EH (cell line): ENCODE measurements at regions not wholly inside any gene's neighbourhood (a gene's known extent, or its start where the extent isn't known, plus 50 kb on each side); places are given as distances from the start of the nearest gene placed in this dataset.

ENCODE experiments used
- DNase-seq: peaks from one replicate; pipeline ENCODE4 v3.0.0-alpha.2; 2015; ENCODE audit warnings: low read depth

GRCh38 chr18:61756244-61756643 is 136.6 kb downstream of the RNF152 start:
- no peak for DNase-seq

DNA sequence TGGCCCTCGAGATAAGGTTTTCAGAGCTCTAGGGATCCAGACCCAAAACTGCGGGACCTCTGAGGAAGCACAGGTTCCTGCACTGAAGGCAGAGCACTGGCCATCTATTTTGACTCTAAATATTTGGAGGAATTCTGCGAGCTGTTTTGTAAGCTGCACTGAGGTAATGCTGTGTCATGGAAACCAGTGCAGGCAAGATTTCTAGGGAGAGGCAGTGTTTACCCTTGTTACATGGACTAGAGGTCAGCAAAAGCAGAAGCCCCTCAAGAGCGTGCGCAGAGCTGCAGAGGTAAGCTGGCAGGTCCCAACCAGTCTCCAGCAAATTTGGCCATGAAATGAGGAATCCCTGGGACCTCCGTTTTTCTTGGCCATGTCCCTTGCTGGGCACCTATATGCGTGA is 137.3 kb downstream of the RNF152 start:
- DNase-seq: no peak

DNA sequence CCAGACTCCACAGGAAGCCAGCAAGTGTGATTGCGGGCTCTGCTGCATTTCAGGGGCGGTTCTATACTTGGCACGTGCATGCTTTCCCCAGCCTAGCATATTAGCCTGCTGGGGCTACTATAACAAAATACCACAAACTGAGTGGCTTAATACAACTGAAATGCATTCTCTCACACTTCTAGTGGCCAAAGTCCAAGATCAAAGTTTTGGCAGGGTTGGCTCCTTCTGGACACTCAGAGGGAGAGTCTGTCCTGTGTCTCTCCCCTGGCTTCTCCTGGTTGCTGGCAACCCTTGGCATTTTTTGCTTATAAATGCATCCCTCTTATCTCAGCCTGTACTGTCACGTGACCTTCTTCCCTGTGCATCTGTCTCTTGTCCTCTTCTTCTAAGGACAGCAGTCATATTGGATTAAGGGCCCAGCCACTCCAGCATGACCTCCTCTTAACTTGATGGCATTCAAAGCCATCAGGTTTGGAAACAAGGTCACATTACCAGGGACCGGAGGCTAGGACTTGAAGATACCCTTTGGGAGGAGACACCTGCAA is 138.7 kb downstream of the RNF152 start:
- DNase-seq: no peak

DNA sequence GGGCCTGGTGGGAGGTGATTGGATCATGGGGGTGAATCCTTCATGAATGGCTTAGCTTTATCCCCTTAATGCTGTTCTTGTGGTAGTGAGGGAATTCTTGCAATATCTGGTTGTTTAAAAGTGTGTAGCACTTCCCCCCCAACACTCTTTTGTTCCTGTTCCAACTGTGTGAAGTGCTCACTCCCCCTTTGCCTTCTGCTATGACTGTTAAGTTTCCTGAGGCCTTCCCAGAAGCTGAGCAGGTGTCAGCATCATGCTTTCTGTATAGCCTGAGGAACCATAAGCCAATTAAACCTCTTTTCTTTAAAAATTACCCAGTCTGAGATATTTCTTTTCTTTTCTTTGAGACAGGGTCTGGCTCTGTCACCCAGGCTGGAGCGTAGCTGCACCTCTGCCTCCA is 139.4 kb downstream of the RNF152 start:
- no peak for DNase-seq

DNA sequence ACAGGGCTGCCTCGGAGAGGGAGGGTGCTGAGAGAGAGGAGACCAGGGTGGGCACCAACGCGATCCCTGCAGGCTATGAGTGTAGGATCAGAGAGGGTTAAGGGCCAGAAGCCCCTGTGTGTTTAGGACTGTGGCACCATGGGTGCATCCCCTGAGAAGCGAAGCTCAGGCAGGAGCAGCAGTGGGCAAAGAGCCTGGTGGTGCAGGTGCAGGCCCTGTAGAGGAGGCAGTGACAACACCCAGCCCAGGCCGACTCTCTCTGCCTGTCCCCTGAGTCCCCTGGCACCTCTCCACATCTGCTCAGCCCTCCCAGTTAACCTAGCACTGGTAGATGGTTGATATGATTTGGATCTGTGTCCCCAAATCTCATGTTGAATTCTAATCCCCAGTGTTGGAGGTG is 139.8 kb downstream of the RNF152 start:
- DNase-seq: no peak

- no peak for DNase-seq
Observed at GRCh38 chr18:61750840-61751668, 141.8 kb downstream of the RNF152 start.

DNA sequence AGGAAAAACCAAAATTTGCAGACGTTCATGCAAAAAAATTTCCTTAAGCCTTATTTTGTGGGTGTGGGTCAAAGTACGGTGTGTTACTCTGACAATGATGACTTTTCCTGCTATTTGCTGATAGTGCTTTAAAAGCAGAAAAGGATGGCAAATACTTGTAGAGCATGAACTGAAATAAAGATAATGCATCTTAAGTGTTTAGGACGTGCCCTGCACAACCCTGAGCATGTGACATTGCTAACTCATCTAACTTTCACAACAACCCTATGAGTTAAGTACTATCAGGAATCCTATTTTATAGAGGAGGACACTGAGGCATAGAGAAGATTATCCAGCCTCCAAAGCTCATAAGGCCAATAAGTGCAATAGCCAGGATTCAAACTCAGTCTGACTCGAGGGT is 143.3 kb downstream of the RNF152 start:
- DNase-seq: no peak

- DNase-seq: no peak
Observed at GRCh38 chr18:61749031-61749430, 143.8 kb downstream of the RNF152 start.

DNA sequence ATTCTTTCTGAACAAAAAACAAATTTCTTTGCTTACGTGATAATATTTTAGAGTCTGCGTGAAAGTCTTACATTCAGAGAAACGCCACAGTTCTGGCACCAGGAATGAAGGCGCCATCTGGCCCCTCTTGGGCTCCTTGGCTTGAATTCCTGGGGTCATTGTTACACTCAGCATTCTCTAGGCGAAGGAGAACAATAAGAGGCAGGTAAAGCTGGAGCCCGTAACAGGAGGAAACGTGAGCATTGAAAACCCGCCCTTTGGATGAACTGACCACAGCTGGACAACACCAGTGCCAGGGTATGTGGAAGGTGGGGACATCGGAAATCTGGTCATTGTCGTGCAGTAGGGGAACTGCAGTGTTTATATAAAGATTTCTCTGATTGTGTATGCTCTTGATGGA is 144.8 kb downstream of the RNF152 start:
- no peak for DNase-seq

DNA sequence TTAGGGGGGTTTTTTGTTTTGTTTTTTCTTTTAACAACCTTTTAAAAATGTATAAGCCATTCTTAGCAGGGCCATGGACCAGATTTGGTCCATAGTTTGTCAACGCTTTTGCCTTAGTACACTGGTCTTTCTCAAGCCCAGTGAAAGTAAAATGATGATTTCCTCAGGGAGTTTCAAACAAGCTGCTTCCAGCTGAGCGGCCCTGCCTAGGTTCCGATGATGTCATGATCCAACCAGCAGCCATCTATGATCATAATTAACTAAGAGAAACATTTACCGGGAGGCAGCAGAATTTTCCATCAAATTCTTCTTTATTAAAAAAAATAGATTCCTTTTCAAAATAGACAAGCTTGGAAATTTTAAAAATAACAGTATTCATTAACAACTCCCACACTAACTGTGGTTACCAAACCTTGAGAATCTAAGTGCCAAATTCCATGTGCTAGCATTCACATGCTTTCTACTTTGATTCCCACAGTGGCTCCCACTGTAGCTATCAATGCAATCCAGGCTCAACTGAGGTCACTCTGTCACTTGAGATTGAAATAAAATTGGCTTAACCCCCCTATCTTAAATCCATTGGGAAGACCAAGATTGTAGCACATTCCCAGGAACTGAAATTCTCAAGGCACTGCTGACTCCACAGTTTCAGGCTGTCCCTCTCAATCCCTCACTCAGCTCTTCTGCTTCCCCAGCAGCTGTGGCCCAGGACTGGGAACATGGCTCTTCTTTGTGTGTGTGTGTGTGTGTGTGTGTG is 148.9 kb downstream of the RNF152 start:
- DNase-seq: peak; percentile 79

- DNase-seq: no peak
Observed at GRCh38 chr18:61742565-61743429, 150.0 kb downstream of the RNF152 start.

DNA sequence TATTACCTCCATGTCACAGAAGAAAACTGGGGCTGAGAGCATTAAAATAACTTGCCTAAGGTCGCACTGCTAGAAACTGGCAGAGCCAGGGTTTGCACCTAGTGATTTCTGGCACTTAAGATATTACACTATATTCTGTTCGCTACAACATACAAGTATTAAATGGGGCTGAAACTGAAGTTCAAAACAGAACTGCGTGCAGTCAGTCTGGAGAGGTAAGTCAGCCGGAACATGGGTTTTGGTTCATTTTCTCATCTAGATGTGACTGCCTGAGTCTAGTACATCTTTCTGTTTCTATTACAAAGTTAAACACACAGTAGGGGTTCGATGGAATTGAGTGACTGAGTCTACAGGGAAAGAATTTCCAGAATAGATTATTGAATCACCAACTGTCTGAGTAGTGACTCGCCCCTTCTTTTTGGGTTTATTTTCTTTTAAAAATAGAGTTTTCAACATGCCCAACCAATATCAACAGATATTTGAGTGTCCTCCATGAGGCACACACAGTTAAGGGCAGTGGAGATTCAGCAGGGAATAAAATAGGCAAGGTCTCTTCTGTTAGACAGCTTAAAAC is 150.8 kb downstream of the RNF152 start:
- peak; percentile 34 for DNase-seq

GRCh38 chr18:61738488-61738887 is 154.3 kb downstream of the RNF152 start:
- peak; percentile 74 for DNase-seq

- DNase-seq: no peak
Observed at GRCh38 chr18:61738042-61738441, 154.8 kb downstream of the RNF152 start.

DNA sequence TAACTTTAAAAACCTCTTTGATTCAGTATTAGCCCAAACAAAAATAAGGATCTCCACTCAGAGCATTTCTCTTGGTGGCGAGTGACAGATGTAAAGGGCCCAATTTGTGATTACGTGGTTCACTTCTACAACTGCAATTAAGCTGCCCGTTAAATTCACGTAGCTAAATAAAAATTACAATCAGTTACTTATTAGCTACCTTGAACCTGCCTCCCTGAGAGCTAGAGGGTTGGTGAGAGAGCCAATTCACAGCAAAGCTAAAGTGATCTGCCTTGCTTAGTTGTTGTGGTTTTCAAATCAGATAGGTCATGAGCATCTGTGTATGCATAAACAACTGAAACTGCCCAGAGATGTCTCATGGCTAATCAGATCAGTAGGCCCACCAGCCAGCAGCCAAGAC is 156.7 kb downstream of the RNF152 start:
- no peak for DNase-seq

GRCh38 chr18:61735564-61736102 is 157.2 kb downstream of the RNF152 start:
- no peak for DNase-seq

GRCh38 chr18:61734396-61734795 is 158.4 kb downstream of the RNF152 start:
- DNase-seq: no peak

DNA sequence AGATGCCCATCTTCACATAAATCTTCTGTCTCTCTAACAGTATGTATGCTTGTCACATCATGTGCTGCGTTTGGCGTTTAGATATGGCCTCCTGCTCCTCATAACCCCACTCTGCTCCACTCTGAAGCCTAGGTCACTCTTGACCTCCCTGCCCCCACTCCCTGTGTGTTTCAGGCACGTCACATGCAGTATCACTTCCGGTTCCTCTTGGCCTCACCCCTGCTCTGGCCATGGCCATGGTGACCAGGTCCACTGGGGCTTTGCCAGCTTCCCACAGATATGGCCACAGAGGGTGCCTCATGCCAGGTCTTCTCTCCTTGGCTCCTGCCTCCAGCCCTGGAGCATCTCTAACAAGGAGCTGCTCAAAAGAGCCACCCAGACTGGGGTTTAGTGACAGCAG is 160.0 kb downstream of the RNF152 start:
- DNase-seq: no peak

DNA sequence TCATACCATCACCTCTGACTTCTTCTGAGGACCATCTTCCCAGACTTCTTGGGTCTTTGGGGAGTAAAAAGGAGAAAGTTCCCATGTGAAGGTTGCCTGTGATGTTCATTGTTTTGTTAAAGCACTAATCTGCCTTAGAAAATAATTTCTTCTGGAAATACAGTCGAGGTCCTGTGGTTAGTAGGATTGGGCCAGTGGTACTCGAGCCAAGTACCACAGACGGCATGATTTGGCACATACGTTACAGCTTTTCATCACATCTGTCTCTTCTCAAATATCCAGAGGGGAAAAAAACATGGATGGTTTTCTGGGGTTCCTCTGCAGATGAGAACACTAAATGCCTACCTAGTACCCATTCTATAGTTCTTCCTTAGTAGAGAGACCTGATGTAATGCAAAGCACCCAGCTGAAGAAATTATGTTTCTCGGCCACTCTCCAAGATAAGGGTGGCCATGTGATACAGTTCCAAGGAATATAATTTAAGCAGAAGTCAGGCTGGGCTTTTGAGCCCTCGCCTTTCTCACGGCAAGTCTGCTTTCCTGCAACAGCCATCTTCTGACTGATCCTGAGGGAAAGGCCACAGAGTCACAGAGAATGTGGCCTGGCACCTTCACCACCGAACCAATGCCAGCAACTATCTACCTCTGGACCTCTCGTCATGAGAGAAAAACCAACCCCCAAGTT is 161.0 kb downstream of the RNF152 start:
- DNase-seq: no peak

DNA sequence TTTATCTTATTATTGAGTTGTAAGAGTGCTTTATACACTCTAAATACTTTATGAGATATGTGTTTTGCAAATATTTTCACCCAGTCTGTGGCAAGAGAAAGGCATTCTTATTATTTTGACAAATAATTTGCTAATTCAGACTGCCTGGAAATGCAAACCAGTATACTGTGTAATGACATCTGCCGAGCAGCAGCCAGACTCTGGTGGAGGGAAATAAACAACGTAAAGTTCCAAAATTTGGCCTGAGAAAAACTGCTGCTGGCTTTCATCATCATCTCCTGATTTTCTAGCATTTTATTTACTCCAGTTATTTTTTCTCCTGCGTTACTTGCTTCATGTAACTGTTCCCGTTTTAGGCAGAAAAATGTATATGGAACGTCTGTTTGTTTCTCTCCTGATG is 161.6 kb downstream of the RNF152 start:
- no peak for DNase-seq

DNA sequence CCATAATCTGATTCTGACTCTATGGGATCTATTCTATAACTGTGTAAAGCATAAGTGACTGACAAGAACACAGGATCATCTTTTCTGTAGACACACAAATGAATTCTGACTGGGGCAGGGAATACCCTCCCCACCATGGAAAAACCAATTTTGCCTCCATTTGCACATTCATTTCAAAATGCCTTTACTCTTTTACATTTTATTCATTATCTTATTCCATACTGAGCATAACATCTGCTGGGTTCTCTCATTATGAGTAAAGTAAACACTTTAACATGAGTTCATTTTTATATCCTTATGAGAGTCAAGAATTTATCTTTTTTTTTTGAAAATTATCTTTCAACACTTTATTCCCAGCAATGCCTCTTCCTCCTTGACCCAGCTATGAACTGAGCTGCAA is 163.5 kb downstream of the RNF152 start:
- DNase-seq: no peak
